SIG-M5 treated with dmso at 0.1 percent for 504 hours (cell line): ENCODE measurements at regions not wholly inside any gene's neighbourhood (a gene's known extent, or its start where the extent isn't known, plus 50 kb on each side); places are given as distances from the start of the nearest gene placed in this dataset.

ENCODE experiments used
- DNase-seq: peaks from one replicate; lab custom pipeline; 2025; ENCODE audit not compliant: unreplicated experiment; lab: John Stamatoyannopoulos, UW

DNA sequence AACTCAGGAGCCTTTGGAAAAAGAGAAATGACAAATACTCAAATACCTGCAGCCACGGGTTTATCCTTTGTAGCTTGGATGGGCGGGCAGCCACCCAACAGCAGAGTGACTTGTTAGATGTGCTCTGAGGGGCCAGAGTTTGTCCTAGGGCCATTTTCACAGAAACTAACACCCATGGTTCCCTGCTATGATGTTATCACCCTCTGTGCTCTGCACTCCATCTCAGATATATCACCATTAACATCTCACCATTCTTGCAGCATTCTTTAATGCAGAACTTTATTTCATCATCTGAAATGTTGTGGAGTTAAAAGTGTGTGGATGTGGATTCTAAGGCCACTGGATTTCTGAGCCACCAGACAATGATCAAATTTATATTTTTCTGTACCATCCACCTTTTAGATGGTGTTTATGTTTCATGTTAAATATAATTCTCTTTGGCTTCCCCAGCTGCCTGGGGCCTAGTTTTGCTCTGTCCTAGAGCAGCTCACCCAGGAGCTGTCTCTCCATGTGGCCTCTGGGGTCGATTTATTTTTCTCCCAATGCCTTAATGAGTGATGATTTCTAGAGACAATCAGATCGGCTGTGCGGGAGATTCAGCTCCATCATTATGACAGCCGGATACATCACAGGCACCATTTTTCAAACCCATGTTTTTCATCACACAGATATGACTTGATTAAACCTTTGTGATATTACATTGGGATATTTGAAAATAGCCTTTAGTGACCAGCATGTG is 380.8 kb downstream of the BCOR start:
- DNase-seq = no peak

DNA sequence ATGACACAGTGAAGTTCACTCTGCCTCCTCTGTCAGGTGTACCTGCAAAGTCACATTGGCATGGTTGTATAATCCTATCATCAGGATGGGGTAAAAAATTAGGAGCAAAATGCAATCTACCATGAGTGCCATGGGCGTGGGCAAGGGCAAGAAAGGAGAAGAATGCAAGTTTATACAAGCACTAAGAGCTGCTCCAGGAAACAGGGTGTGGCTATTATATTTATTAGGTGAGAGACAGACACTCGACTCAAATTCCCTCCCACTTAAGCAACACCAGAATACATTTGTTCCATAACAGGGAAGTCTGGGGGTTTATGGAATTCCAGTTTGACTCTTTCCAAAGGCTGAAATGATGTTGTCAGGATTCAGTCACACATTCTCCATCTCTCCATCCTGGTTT is 378.8 kb downstream of the BCOR start:
- no peak for DNase-seq

DNA sequence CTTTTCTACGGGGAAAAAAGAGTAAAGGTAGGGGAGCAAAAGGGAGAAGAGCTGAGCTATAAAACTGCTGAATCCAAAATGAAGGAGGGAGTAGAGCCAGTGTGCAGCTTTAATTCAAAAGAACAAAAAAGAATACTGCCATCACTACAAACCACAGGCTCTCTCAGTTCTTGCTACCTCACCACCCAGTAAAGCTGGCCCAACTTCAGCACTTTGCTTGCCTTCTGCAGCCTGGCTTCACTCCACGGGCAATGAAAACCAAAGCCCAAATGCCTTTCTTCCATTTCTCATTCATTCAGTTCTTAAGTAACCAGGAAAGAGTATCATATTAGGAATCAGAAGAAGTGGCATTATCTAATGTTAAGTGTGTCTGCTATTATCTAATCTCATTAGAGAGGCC is 376.8 kb downstream of the BCOR start:
- DNase-seq = no peak

DNA sequence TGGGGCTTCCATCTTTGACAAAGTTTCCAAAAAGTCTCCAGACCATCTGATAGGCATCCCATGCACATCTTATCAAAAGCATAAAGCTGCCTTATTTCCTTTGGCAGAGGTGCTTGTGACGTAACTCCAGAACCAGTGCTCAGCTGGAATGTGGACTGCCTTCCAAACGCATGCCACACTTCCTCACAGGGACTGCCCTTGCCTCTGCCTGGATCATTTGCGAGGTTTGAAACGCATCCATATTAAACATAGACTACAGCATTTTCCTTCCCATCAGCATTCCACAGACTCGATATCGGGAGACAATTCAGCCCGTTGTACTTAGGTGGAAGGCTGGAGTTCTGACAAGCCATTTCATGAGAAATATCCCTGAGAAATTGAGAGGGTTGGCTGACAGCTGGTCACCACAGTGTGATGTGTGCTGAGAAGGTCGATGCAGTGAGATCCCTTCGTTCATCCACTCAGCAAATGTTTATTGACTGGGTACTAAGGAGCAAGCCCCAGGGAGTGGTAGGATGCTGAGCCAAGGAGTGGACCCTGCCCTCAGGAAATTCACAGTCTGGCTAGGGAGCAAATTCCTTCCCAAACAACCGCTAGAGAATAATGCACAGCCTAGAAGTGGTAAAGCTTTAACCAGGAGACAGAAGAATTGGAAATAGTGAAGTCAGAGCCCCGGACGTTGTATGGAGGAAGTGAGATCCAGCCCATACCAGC is 376.0 kb downstream of the BCOR start:
- no peak for DNase-seq

DNA sequence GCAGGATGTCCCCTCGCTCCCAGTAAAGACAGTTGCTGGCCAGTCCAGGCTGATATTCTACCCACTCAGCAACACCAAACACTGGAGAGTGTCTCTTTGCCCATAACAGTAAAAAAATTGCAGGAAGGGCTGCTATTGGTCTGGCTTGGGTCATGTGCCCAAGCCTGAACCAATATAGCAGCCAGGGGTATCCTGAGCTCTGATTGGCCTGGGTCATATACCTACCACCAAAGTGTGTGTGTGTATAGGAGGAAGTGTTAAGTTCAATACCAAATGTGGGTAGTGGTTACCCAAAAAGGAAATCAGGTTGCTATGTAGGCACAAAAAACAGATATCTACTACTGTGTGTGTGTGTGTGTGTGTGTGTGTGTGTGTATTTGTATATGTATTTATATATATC is 373.2 kb downstream of the BCOR start:
- no peak for DNase-seq

DNA sequence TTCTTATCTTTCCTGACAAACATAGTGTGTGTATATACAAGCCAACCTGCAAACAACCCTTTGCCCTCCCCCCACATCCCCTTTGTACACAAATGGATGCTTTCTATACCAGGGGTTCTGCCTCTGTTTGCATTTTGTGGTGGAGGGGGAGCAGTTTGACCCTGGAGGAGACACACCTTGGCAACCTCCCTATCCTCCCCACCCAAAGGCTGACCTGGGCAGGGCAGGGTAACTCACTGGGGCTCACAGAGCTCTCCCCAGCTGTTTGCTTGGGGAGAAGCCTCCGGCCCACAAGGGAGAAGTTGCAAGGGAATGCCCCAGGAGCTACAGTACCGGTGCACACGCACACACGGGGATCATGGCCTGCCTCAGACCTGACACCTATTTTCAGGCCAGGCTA is 372.6 kb downstream of the BCOR start:
- no peak for DNase-seq

DNA sequence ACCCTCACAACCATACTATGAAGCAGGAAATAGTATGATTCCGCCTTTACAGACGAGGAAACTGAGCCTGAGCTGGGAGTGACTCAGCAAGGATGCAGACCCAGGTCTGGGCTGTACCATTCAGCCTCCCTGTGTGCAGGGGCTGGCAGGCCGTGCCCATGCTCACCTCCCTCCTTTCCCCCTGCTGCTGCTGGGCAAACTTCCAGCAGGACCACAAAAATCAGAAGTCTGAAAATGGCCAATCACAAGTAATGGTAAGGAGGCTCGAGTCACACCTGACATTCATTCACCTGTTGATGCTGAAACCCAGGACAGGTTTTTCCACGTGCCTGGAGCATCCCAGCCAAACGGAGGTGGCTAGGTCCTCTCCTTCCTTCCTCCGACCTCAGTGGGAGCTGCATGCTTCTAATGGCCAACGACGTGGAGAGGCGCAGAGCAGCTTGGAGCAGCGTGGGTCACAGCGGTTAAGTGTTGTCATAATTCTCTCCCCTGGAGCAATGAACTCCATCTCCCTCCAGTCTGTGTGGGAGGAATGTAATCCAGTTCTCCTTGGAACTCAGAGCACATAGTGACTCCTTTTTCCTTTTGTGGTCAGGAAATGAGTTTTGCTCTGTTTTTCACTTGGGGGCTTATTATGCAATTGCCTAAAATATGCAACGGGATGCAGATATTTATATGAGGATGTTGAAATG is 371.7 kb downstream of the BCOR start:
- DNase-seq = no peak

DNA sequence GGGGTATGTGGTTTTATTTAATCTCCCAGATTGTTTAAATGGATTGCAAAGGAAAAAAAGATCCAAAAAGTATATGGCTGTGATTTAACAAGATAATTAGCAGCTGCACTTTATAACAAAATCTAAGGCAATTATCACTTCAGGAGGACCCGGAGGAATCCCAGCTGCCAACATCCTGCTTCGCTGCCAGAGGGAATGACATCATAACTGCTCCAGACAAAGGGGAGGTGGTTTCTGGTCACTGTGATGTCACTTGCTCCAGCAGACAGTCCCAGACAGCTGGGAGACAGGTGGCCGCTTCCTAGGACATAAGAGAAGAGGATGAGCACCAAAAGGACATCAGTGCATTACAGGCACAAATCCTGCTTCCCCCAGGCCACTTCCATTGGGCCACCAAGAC is 371.0 kb downstream of the BCOR start:
- no peak for DNase-seq

DNA sequence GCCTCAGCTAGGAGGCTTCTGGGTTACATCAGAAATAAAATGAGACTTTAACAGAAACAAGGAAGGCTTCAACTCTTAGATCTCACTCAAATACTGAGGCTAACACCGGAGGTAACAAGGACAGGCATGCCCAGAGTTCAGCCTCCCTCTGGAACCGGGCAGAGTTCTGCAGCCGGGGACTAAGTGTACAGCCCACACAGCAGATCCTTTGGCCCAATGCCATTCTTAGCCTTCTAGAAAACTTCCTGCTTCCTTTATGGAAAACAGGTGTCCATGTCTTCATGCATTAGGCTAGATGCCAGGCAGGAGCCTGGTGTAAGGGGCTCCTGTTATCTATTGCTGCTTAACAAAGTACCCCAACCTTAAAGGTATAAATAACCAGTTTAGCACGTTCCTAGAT is 369.7 kb downstream of the BCOR start:
- DNase-seq = no peak

DNA sequence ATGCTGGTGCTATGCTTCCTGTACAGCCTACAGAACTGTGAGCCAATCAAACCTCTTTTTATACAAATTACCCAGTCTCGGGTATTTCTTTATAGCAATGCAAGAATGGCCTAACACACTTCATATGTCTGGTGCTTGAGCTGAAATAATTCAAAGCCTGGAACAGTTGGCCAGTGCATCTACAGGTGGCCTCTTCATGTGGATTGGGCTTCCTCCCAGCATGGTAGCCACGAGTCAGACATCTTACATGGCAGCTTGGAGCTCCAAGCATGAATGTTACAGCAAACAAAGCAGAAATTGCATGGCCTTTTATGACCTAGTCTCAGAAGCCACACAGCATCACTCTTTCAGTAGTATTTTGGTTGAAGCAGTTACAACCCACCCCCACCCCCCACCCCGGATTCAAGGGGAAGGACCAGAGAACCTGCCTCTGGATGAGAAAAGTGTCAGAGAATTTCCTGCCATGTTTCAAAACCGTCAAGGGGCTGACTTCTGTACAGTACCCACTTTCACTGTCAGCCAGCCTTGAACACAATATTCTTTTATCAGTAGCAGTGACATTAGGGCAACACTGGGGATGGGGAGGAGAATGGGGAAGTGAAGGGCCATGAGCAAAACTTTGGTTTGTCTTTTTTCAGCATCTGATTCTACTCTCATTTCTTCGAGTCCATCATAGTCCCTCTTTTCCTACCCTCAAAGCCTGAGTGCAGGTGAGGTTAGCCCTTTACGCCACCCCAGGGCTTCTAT is 368.7 kb downstream of the BCOR start:
- DNase-seq = no peak

DNA sequence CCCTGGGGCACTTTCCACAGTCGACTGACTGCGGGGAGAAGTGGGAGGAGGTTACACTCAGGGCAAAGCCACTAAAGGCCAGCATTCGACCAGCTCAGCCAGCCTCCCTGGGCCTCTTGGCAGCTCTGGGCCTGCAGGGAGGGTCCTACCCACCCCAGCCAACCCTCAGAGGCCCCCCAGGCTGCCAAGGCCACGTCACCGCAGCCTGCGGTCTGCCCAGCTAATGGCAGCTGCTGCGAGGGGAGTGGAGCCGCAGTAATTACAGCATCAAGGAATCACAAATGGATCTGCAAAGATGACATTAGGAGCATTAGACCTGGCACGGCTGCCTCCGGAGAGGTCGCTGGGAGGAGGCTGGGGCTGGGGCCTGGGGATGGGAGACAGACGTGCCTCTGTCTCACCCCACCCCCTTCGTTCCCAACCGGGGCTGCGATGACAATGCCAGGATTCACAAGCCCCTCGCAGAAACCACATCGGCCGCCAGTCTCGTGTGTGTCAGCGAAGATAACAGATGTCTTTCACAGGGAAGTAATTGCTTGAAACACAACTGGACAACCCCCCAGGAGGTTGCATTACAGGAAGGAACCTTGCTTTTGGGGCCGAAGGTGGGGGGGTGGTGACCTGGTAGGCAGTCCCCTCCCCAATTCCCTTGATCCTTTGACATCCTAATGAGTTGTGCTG is 367.6 kb downstream of the BCOR start:
- no peak for DNase-seq

DNA sequence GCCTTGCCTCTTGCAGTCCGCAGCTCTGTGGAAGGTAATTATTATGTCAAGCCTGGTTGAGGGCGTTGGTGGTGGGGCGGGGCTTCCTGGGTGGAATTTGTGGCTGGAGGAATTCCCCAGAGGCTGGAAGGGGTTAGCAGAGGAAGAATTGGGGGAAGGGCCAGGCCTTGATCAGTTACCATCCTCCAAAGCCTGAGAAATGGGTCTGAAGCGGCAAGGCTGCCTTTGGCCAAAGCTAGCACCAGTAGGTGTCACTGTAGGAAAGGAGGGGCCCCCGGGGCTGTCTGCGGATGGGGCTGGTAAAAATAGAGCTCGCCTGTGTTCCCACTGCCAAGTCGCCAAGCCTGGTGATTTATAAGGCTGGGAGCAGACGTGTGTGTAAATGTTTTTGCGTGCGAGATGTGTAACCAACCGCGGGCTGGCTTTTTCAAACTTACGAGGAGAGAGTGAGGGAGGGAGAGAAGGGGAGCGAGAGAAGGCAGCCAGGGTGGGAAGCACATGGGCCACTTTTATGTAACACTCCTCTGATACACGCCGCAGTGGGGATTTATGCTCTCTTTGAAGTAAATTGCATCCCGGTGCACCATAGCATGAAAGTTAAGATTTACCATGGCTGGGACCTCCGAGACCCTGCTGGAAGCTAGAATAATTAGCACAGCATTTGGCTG is 367.0 kb downstream of the BCOR start:
- DNase-seq = peak; percentile 57

DNA sequence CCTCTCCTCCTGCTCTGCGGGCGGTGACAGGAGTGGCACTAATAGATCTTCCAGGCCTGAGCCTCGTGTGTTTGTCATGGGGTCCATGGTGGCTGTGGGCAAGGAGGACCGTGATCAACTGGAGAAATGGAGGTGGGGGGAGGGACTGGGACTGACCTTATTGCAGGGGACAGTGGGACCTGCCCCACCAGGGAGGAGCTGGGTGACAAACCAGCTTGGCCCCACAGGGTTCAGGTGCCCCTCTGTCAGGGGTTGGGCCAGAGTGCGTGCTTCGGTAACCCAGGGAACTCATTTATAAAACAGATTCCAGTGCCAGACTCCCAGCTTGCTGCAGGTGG is 366.5 kb downstream of the BCOR start:
- no peak for DNase-seq

DNA sequence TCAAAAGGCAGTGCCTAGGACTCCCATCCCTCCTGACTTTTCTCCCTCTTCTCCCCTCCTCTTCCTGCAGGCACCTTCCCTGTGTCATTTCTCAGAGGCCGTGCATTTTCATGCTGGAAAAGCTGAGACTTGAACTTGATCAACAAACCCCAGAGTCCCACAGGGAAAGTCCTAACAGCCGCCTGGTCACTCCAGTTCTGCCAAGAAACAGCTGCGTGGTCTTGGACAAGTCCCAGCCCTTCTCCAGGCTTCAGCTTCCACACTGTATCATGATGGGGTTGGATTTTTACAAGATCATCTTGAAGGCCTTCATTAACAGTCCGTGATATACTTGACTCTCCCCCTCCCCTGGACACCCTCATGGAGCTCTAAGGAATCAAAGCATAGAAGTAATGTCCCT is 366.0 kb downstream of the BCOR start:
- no peak for DNase-seq

DNA sequence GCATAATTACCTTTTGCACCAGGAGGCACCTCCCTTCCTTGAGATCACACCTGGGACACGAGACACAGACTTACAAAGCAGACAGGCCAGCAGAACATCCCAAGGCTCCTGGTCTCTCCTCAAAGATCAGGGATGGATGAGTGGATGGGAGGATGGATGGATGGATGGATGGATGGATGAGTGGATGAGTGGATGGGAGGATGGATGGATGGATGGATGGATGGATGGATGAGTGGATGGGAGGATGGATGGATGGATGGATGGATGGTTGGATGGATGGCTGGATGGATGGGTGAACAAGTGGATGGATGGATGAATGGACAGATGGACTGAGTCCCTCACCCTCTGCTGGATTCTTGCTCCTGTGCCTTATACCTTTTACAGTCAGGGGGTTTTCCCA is 364.0 kb downstream of the BCOR start:
- DNase-seq = no peak

DNA sequence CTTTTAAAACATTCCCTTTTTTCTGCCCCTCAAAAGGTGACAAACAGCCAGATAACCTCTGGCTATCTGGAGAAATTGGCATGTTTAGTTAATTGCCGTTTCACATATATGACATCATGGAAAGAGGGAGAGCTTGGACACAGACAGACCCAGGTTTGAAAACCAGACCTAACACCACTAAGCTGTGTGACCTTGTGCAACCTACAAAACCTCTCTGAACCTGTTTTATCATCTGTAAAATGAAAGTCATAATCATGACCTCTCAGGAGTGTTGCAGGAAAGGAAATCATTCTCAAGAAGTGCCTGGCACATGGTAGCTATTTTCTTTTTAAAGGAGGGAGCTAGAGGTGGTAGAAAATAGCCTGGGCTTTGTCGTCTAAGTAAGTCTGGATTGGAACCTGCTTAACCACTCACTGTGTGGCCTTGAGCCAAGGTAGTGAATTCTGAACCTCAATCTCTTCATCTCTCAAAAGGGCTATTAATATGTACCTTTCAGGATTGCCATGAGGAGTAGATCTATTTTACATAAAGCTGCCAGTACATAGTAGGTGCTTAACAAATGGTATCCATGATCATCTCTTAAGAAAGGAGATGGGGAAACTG is 363.5 kb downstream of the BCOR start:
- no peak for DNase-seq

DNA sequence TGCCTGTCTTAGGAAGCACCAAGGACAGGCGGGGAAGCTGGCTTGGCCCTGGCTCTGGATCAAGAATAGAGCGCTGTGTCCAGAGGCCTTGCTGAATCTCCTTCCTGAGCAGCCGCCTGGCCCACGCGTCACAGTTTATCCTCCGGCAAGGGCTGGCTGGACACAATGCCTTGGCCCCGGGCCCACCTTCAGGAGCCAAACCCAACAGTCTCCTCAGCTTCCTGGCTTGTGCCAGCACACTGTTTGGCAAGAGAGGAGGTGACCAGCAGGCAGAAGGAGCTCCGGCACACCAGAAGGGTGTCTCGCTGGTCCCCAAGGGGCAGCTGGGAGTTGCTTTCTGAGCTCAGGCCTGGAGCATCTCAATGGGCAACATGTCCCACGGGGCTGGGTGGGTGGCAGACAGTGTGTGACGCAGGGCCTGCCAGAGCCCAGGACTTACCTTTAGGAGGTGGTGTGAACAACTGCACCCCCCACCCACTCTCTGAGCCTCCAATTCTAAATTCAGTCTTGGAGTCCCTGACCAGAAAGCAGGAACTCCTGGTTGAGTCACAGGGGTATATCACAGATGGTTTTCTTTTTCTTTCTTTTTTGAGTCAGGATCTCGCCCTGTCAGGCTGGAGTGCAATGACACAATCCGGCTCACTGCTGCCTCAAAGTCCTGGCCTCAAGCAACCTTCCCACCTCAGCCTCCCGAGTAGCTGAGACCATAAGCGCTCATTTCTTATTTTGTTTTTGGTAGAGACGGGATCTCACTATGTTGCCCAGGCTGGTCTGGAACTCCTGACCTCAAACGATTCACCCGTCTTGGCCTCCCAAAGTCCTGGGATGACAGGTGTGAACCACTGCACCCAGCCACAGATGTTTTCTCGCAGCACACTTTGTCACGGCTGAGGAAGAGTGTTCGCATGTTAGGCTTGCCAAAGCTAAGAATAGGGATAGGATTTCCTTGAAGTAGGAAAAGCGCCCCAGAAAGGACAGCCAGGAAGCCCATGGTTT is 361.2 kb downstream of the BCOR start:
- no peak for DNase-seq

DNA sequence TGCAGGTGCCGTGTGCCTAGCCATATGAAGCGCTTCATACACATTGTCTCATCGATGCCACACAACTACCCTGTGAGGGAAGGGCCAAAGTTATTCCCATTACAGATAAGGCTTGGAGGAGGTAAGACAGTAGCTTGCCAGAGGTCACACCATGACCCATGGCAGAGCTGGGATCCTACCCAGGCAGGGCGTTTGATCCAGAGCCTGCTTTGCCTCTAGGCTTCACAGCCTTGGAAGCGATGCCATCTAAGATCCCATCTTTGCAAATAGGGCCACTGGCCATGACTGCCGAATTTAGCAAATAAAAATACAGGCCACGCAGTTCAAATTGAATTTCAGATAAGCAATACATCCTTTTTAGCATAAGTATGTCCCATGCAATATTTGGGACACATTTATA is 358.2 kb downstream of the BCOR start:
- no peak for DNase-seq

DNA sequence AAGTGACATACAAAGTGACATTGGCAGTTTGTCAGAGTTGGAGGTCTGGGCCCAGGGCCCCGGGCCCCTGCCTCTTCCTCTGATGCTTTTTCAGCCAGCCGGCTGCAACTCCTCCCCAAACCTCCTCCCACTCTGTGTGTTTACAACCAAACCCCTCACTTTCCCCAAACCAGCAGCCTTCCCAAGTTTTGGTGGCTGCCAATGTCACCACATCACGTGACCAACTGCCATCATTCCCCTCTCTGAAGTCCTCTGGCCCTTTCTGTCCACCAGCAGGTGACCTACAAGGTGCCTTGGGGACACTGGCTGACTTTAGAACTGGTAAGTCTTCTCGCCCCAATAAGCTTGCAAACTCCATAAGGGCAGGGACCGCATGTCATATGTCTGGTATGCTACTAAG is 357.7 kb downstream of the BCOR start:
- no peak for DNase-seq
